GM19239 (cell line): ENCODE measurements at regions not wholly inside any gene's neighbourhood (a gene's known extent, or its start where the extent isn't known, plus 50 kb on each side); places are given as distances from the start of the nearest gene placed in this dataset.
"Not testable (repeated sequence)": the region's sequence is repeated elsewhere in the genome, so short reads cannot be mapped to it uniquely, and the experiment has no call there.

Source experiments
- DNase-seq: peaks from one replicate; pipeline ENCODE4 v3.0.0; 2011; ENCODE audit warnings: low spot score; ENCODE audit not compliant: insufficient read length
- FAIRE-seq: peaks from 2 replicates; lab custom pipeline; 2011; peaks lifted over from hg19 to GRCh38; lab: Jason Lieb, UNC

- FAIRE-seq, result no peak
- DNase-seq, result no peak
These were observed 103.6 kb upstream of the BMP2 start for GRCh38 chr20:6663751-6664388.

- DNase-seq (no peak), FAIRE-seq (no peak)
These were observed 104.4 kb upstream of the BMP2 start for GRCh38 chr20:6663104-6663503.

GRCh38 chr20:6662309-6662708, 105.2 kb upstream of the BMP2 start:
- DNase-seq (no peak), FAIRE-seq (no peak)

- no peak for FAIRE-seq
- no peak for DNase-seq
These were observed 107.0 kb upstream of the BMP2 start for GRCh38 chr20:6660441-6660840.

- DNase-seq, FAIRE-seq: not testable (repeated sequence)
These were observed 108.6 kb upstream of the BMP2 start for GRCh38 chr20:6658909-6659308.

- no peak for DNase-seq
- no peak for FAIRE-seq
These were observed 109.6 kb upstream of the BMP2 start for GRCh38 chr20:6657904-6658303.

- DNase-seq (no peak), FAIRE-seq (no peak)
These were observed 110.4 kb upstream of the BMP2 start for GRCh38 chr20:6657111-6657510.

- no peak for FAIRE-seq
These were observed 112.8 kb upstream of the BMP2 start for GRCh38 chr20:6654513-6655252.

GRCh38 chr20:6651561-6651960, 115.9 kb upstream of the BMP2 start:
- no peak for DNase-seq
- FAIRE-seq, result peak; percentile 89

More at GRCh38 chr20:6654513-6655252, 112.8 kb upstream of the BMP2 start:
- DNase-seq, result no peak

GRCh38 chr20:6651016-6651415, 116.5 kb upstream of the BMP2 start:
- no peak for FAIRE-seq
- no peak for DNase-seq

GRCh38 chr20:6646021-6646636, 121.4 kb upstream of the BMP2 start:
- DNase-seq (no peak), FAIRE-seq (peak; percentile 4)

GRCh38 chr20:6644813-6645628, 122.5 kb upstream of the BMP2 start:
- no peak for FAIRE-seq
- no peak for DNase-seq

GRCh38 chr20:6641012-6641411, 126.5 kb upstream of the BMP2 start:
- no peak for DNase-seq
- FAIRE-seq, result no peak

- DNase-seq (no peak), FAIRE-seq (no peak)
These were observed 130.3 kb upstream of the BMP2 start for GRCh38 chr20:6637160-6637579.

- DNase-seq, result no peak
- FAIRE-seq, result peak; percentile 76
These were observed 131.0 kb upstream of the BMP2 start for GRCh38 chr20:6636209-6637159.

- DNase-seq (no peak), FAIRE-seq (no peak)
These were observed 132.3 kb upstream of the BMP2 start for GRCh38 chr20:6635034-6635736.

GRCh38 chr20:6632187-6632586, 135.3 kb upstream of the BMP2 start:
- no peak for DNase-seq
- FAIRE-seq, result peak; percentile 26

- DNase-seq, result no peak
- no peak for FAIRE-seq
These were observed 137.0 kb upstream of the BMP2 start for GRCh38 chr20:6630514-6630913.

- no peak for FAIRE-seq
- no peak for DNase-seq
These were observed 137.9 kb upstream of the BMP2 start for GRCh38 chr20:6629564-6629963.
